TTC549 (cell line): ENCODE measurements at regions not wholly inside any gene's neighbourhood (a gene's known extent, or its start where the extent isn't known, plus 50 kb on each side); places are given as distances from the start of the nearest gene placed in this dataset.

Experiments
- FAIRE-seq: peaks from 2 replicates; lab custom pipeline; 2012; peaks lifted over from hg19 to GRCh38; lab: Jason Lieb, UNC

- no peak for FAIRE-seq
These were observed 569.1 kb upstream of the MEF2C start for GRCh38 chr5:89452081-89452480.

- FAIRE-seq, result no peak
These were observed 568.3 kb upstream of the MEF2C start for GRCh38 chr5:89451263-89451662.

GRCh38 chr5:89450149-89450538 is 567.2 kb upstream of the MEF2C start:
- FAIRE-seq, result no peak

GRCh38 chr5:89449392-89450148 is 566.6 kb upstream of the MEF2C start:
- no peak for FAIRE-seq

GRCh38 chr5:89447027-89447426 is 564.0 kb upstream of the MEF2C start:
- no peak for FAIRE-seq

- no peak for FAIRE-seq
These were observed 562.2 kb upstream of the MEF2C start for GRCh38 chr5:89445106-89445745.

- FAIRE-seq, result no peak
These were observed 561.1 kb upstream of the MEF2C start for GRCh38 chr5:89444088-89444487.

GRCh38 chr5:89443508-89443907 is 560.5 kb upstream of the MEF2C start:
- FAIRE-seq, result no peak

- no peak for FAIRE-seq
These were observed 559.0 kb upstream of the MEF2C start for GRCh38 chr5:89441965-89442364.

- FAIRE-seq, result no peak
These were observed 557.7 kb upstream of the MEF2C start for GRCh38 chr5:89440670-89441069.

- FAIRE-seq, result no peak
These were observed 554.8 kb upstream of the MEF2C start for GRCh38 chr5:89437450-89438435.

GRCh38 chr5:89436464-89436863 is 553.5 kb upstream of the MEF2C start:
- no peak for FAIRE-seq

- FAIRE-seq, result no peak
These were observed 552.4 kb upstream of the MEF2C start for GRCh38 chr5:89435347-89435746.

- FAIRE-seq, result no peak
These were observed 545.6 kb upstream of the MEF2C start for GRCh38 chr5:89428624-89429023.

GRCh38 chr5:89425062-89425461 is 542.1 kb upstream of the MEF2C start:
- no peak for FAIRE-seq

- FAIRE-seq, result no peak
These were observed 538.1 kb upstream of the MEF2C start for GRCh38 chr5:89421035-89421434.

- no peak for FAIRE-seq
These were observed 535.6 kb upstream of the MEF2C start for GRCh38 chr5:89418407-89419085.

GRCh38 chr5:89417990-89418389 is 535.0 kb upstream of the MEF2C start:
- no peak for FAIRE-seq

GRCh38 chr5:89417515-89417914 is 534.5 kb upstream of the MEF2C start:
- no peak for FAIRE-seq

GRCh38 chr5:89411891-89412290 is 528.9 kb upstream of the MEF2C start:
- FAIRE-seq, result no peak

GRCh38 chr5:89407054-89407453 is 524.1 kb upstream of the MEF2C start:
- no peak for FAIRE-seq

GRCh38 chr5:89401659-89402058 is 518.7 kb upstream of the MEF2C start:
- FAIRE-seq, result no peak
